ENCODE measurements at regions not wholly inside any gene's neighbourhood (a gene's known extent, or its start where the extent isn't known, plus 50 kb on each side); places are given as distances from the start of the nearest gene placed in this dataset.

- DNase-seq, result no peak
- H3K4me1 Mint-ChIP-seq, result no peaks in the 10 kb centered on the region
- peaks cover 41% of the 10 kb centered on the region for H3K27me3 Mint-ChIP-seq
- no peaks in the 10 kb centered on the region for H3K9me3 Mint-ChIP-seq (ENCODE audit: low read depth)
- H3K4me3 Mint-ChIP-seq, result no peak overlapping the region
- H3K27ac Mint-ChIP-seq, result no peak overlapping the region
- CTCF ChIA-PET, result no interaction called here
- no peak for ATAC-seq
- H3K36me3 Mint-ChIP-seq, result no peaks in the 10 kb centered on the region
Observed at GRCh38 chr10:4677296-4678021, 148.5 kb upstream of the AKR1E2 start.

GRCh38 chr10:4676566-4676965 is 149.4 kb upstream of the AKR1E2 start:
- Mint-ChIP-seq H3K4me3 (no peak overlapping the region), H3K9me3 (ENCODE audit: low read depth) (no peaks in the 10 kb centered on the region), H3K36me3 (no peaks in the 10 kb centered on the region), H3K4me1 (no peaks in the 10 kb centered on the region), H3K27me3 (peaks cover 41% of the 10 kb centered on the region), H3K27ac (no peak overlapping the region)
- DNase-seq, result no peak
- CTCF ChIA-PET, result no interaction called here
- no peak for ATAC-seq

DNA sequence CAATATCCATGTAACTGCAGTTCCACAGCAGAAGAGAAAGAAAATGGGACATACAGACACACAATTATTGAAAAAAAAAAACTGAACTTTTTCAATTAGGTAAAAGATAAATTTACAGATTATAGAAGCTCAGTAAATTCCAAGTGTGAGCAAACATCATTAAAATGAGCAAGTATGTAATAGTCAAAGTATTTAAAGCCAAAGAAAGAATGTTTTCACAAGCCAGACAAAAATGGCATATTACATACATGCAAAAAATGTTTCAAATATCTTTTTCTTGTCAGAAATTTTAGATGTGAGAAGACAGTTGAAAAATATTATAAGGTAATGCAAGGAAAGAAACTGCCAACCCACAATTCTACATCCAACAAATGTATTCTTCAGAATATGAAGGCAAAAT is 150.2 kb upstream of the AKR1E2 start:
- no peak overlapping the region for H3K27ac Mint-ChIP-seq
- H3K9me3 Mint-ChIP-seq (ENCODE audit: low read depth), result no peaks in the 10 kb centered on the region
- peaks cover 45% of the 10 kb centered on the region for H3K27me3 Mint-ChIP-seq
- ATAC-seq (no peak), DNase-seq (no peak)
- CTCF ChIA-PET, result no interaction called here
- no peaks in the 10 kb centered on the region for H3K4me1 Mint-ChIP-seq
- no peaks in the 10 kb centered on the region for H3K36me3 Mint-ChIP-seq
- H3K4me3 Mint-ChIP-seq, result no peak overlapping the region

DNA sequence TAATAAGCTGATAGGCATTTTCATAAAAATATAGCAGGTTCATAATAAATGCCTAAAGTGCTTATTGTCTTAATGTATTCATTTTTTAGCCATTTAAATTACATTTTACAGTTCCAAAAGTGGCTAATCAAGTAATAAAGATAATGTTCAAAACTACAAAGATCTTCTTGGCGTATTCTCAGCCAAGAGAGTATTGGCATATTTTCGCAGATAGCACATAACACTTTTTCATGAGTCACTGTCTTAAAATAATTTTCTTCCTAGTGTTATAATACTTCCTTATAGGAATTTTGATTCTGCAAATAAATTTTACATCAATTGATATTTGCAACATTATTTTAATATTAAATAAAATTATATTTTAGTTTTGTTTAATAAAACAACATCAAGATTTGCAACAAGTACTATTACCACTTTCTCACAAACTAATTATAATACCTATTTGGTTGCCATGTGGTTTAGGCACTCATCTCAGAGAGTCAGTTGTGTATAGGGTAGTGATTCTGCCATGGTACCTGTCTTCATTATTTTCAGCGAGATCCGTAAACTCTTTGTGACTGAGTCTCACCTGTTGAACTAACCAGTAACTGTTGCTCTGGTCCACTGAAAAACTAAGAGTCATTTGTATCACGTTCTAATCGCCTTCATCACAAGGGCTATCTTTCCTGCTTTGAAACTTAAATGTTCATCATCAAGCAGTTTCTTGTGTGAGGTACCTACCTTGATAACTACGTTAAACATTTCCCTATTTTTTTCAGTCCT is 152.5 kb upstream of the AKR1E2 start:
- Mint-ChIP-seq H3K9me3 (ENCODE audit: low read depth) (no peaks in the 10 kb centered on the region), H3K4me3 (no peak overlapping the region), H3K27ac (no peak overlapping the region), H3K36me3 (peaks cover 1% of the 10 kb centered on the region), H3K4me1 (no peaks in the 10 kb centered on the region), H3K27me3 (peaks cover 50% of the 10 kb centered on the region)
- CTCF ChIA-PET, result no interaction called here
- ATAC-seq, result no peak
- DNase-seq, result no peak

DNA sequence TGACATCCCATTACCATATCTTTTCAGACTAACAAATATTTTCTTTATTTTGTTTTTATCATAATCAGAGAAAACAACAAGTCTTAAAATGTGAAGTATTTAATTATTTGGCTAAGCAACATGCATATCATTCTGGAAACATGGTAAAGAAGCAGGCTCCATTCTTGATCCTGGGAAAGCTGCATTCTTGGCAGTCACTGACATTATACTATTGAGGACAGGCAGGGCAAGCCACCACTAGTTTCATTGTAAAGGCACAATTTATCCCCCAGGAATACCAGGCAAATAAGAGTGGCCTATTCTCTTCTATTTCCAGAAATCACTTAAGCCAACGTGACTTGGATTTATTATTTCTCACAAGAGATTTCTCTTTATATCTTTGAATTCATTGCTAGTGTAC is 153.8 kb upstream of the AKR1E2 start:
- CTCF ChIA-PET, result no interaction called here
- Mint-ChIP-seq H3K9me3 (ENCODE audit: low read depth) (no peaks in the 10 kb centered on the region), H3K27me3 (peaks cover 48% of the 10 kb centered on the region), H3K36me3 (peaks cover 1% of the 10 kb centered on the region), H3K27ac (no peak overlapping the region), H3K4me1 (no peaks in the 10 kb centered on the region), H3K4me3 (no peak overlapping the region)
- DNase-seq, result no peak
- ATAC-seq, result no peak

GRCh38 chr10:4671451-4672145 is 154.4 kb upstream of the AKR1E2 start:
- ATAC-seq (no peak), DNase-seq (no peak)
- H3K9me3 Mint-ChIP-seq (ENCODE audit: low read depth), result no peaks in the 10 kb centered on the region
- no peak overlapping the region for H3K4me3 Mint-ChIP-seq
- CTCF ChIA-PET, result no interaction called here
- H3K27ac Mint-ChIP-seq, result no peak overlapping the region
- H3K27me3 Mint-ChIP-seq, result peaks cover 45% of the 10 kb centered on the region
- no peaks in the 10 kb centered on the region for H3K4me1 Mint-ChIP-seq
- peaks cover 1% of the 10 kb centered on the region for H3K36me3 Mint-ChIP-seq

DNA sequence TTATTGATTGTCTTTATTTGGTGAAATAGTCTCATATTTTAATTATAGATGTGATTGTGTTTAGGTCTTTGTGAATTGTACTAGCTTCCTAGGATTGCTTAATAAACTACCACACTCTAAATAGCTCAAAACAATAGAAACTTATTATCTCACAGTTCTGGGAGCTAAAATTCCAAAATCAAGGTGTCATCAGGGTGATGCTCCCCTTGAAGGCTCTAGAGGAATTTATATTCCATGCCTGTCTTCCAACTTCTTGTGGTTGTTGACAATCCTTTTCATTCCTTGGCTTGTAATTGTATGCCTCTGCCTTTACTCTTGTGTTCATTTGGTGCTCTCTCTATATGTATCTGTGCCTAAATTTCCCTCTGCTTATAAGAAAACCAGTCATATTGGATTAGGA is 155.3 kb upstream of the AKR1E2 start:
- Mint-ChIP-seq H3K4me3 (no peak overlapping the region), H3K36me3 (peaks cover 1% of the 10 kb centered on the region)

DNA sequence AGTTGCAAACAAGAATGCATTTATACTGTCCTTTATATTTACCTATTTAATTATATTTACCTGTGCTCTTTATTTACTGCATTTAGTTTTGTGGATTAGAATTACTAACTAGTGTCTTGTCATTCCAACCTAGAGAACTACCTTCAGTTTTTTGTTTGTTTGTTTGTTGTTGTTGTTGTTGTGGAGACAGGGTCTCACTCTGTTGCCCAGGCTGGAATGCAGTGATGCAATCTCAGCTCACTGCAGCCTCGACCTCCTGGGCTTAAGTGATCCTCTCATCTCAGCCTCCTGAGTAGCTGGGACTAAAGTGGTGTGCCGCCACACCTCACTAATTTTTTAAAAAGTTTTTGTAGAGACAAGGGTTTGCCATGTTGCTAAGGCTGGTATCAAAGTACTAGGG is 156.4 kb upstream of the AKR1E2 start:
- CTCF ChIA-PET, result interaction anchor here (1.1 kb wide), 1 partner anchor 12 kb away, joined by 4 read pairs; no protein-coding TSS in a partner anchor
- Mint-ChIP-seq H3K36me3 (peaks cover 1% of the 10 kb centered on the region), H3K4me1 (no peaks in the 10 kb centered on the region), H3K27me3 (peaks cover 28% of the 10 kb centered on the region), H3K9me3 (ENCODE audit: low read depth) (no peaks in the 10 kb centered on the region), H3K27ac (no peak overlapping the region), H3K4me3 (no peak overlapping the region)
- ATAC-seq (no peak), DNase-seq (no peak)

More for the DNA sequence above, 155.3 kb upstream of the AKR1E2 start:
- CTCF ChIA-PET, result no interaction called here
- no peak for DNase-seq
- Mint-ChIP-seq H3K27me3 (peaks cover 36% of the 10 kb centered on the region), H3K27ac (no peak overlapping the region), H3K9me3 (ENCODE audit: low read depth) (no peaks in the 10 kb centered on the region), H3K4me1 (no peaks in the 10 kb centered on the region)
- ATAC-seq, result no peak

GRCh38 chr10:4663162-4663992 is 162.6 kb upstream of the AKR1E2 start:
- no peaks in the 10 kb centered on the region for H3K36me3 Mint-ChIP-seq
- CTCF ChIA-PET, result interaction anchor here (1.1 kb wide), 1 partner anchor 11 kb away, joined by 3 read pairs; no protein-coding TSS in a partner anchor
- peaks cover 35% of the 10 kb centered on the region for H3K27me3 Mint-ChIP-seq
- H3K27ac Mint-ChIP-seq, result no peak overlapping the region
- ATAC-seq, result peak; percentile 20
- DNase-seq, result no peak
- H3K4me3 Mint-ChIP-seq, result no peak overlapping the region
- H3K9me3 Mint-ChIP-seq (ENCODE audit: low read depth), result no peaks in the 10 kb centered on the region
- H3K4me1 Mint-ChIP-seq, result no peaks in the 10 kb centered on the region

- no peak for ATAC-seq
- Mint-ChIP-seq H3K27me3 (peaks cover 35% of the 10 kb centered on the region), H3K27ac (no peak overlapping the region), H3K4me3 (no peak overlapping the region), H3K9me3 (ENCODE audit: low read depth) (no peaks in the 10 kb centered on the region), H3K36me3 (no peaks in the 10 kb centered on the region), H3K4me1 (no peaks in the 10 kb centered on the region)
- DNase-seq, result no peak
- CTCF ChIA-PET, result no interaction called here
Observed at GRCh38 chr10:4662576-4663161, 163.3 kb upstream of the AKR1E2 start.

DNA sequence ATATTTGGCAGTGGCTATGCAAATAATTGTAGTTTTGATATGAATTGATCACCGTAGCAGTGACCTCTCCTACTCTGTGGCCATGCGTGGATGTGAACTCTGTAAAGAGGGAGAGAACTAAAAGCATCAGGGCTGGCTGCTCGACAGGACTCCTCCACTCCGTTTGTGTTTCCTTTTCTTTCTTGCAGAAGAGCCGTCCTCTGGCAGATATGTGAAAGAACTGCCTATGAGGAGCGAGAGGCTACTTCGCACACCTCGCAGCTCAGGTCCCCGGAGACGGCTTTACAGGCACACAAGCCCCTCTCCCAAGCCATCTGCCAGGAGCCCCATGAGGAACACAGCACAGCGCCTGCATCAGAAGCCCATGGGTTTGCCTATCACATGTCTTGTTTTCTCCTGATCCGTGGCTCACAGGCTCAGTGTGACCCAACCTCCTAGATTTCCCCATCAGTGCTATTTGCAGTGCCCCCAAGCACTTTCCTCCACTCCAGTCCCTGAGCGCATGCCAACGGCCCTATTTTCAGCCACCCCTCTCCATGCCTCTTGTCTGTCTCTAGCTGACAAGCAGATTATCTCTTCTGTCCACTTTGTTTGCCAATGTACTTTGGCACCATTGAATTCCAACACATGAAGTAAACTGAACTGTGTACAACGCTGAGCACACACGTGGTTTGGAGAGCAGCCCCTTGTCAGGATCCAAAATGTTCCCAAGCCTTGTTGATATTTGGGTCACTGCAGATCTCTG is 164.3 kb upstream of the AKR1E2 start:
- Mint-ChIP-seq H3K36me3 (no peaks in the 10 kb centered on the region), H3K27ac (no peak overlapping the region), H3K4me1 (no peaks in the 10 kb centered on the region), H3K27me3 (peaks cover 37% of the 10 kb centered on the region), H3K9me3 (ENCODE audit: low read depth) (no peaks in the 10 kb centered on the region), H3K4me3 (no peak overlapping the region)
- ATAC-seq (no peak), DNase-seq (no peak)
- CTCF ChIA-PET, result no interaction called here

DNA sequence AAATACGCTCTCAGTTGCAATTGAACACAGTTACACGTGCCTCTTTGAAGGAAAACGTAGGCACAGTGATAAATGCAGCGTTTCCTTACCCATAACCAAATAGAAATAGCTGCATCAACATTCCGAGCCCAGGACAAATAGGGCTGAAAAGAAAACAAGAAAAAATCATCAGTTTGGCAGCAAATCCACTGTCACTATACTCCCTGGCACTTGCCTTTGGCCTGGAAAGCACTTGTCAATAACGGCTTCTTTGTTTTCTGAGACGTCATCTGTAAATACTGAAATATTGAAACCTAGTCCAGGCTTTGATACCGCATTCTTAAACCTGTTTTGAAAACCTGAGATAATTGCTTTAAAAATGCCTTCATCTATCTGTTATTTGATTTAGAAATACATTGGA is 167.2 kb upstream of the AKR1E2 start:
- no peaks in the 10 kb centered on the region for H3K9me3 Mint-ChIP-seq (ENCODE audit: low read depth)
- CTCF ChIA-PET, result interaction anchor here (2.0 kb wide), 1 partner anchor 1419 kb away, joined by 5 read pairs; no protein-coding TSS in a partner anchor
- no peak overlapping the region for H3K4me3 Mint-ChIP-seq
- H3K27me3 Mint-ChIP-seq, result peaks cover 36% of the 10 kb centered on the region
- ATAC-seq (no peak), DNase-seq (no peak)
- no peak overlapping the region for H3K27ac Mint-ChIP-seq
- no peaks in the 10 kb centered on the region for H3K4me1 Mint-ChIP-seq
- H3K36me3 Mint-ChIP-seq, result no peaks in the 10 kb centered on the region
